RWPE2 (cell line): ENCODE measurements at regions not wholly inside any gene's neighbourhood (a gene's known extent, or its start where the extent isn't known, plus 50 kb on each side); places are given as distances from the start of the nearest gene placed in this dataset.

Experiments
- ATAC-seq: fragments of 200-7000 bp; cut with Tn5 transposase; 3 replicates; pipeline ENCODE4 v1.9.1; 2021; ENCODE audit warnings: low read depth
- DNase-seq: peaks from one replicate; pipeline ENCODE4 v3.0.0-alpha.2; 2020; ENCODE audit warnings: low spot score
- H3K27ac ChIP-seq: fragments of 450-650 bp; 2 replicates; pipeline ENCODE4 v1.5.1; 2017; ENCODE audit warnings: mild to moderate bottlenecking; ENCODE audit not compliant: poor library complexity, severe bottlenecking
- H3K27me3 ChIP-seq: fragments of 250-450 bp; sonication (Bioruptor Pico); 2 replicates; pipeline ENCODE4 v1.5.1; 2021; ENCODE audit warnings: mild to moderate bottlenecking, moderate library complexity; ENCODE audit not compliant: insufficient read depth, poor library complexity, severe bottlenecking
- H3K36me3 ChIP-seq: fragments of 250-450 bp; sonication (Bioruptor Pico); 2 replicates; pipeline ENCODE4 v1.5.1; 2020; ENCODE audit warnings: low read depth, mild to moderate bottlenecking, moderate library complexity
- H3K4me1 ChIP-seq: fragments of 250-450 bp; sonication (Bioruptor Pico); 2 replicates; pipeline ENCODE4 v1.5.1; 2021; ENCODE audit warnings: mild to moderate bottlenecking, moderate library complexity; ENCODE audit not compliant: insufficient read depth, poor library complexity, severe bottlenecking
- H3K4me3 ChIP-seq: fragments of 250-450 bp; sonication (Bioruptor Pico); 2 replicates; pipeline ENCODE4 v1.5.1; 2021; ENCODE audit warnings: mild to moderate bottlenecking, moderate library complexity; ENCODE audit not compliant: severe bottlenecking
- H3K9me3 ChIP-seq: fragments of 250-450 bp; sonication (Bioruptor Pico); 2 replicates; pipeline ENCODE4 v1.5.1; 2021; ENCODE audit warnings: mild to moderate bottlenecking, moderate library complexity; ENCODE audit not compliant: severe bottlenecking
- TF ChIP-seq, protein P1 (sequence below): fragments of 450-650 bp; IDR thresholded peaks from one replicate; pipeline ENCODE4 v1.5.1; 2017; ENCODE audit warnings: mild to moderate bottlenecking, moderate library complexity; ENCODE audit not compliant: poor library complexity, severe bottlenecking

DNA sequence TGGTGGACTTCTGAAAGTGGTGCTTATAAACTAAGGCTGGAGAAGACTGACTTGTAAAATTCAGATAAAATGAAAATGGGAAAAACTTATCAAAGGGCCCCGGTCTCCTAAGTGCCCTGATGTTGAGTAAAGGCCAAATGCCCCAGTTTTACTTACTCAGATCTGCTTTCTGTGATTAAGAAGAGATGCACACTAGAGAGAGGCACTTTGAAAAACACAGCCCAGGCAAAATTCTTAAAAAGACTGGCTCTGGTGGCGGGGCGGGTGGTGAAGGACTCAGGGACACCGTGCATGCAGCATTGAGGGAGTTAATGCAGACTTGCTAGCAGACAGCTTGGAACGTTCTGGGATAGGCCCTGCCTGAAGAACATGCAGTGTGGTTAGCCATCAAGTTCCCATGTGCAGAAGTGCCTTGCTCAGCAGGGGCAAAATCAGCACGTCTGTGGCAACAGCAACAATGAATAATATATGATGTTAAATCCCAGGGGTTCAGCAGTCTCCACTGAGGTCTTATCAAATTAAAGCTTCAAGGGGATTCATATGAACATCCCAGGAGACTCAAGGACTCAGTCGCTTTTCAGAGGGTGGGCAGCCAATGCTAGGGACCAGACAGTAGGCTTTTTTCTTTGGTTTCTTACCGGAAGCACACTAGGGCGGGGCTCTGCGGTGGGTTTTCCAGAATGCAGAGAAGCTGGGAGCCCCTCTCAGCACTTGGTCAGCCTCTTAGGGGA, 105.0 kb downstream of the DAD1 start:
- H3K27ac ChIP-seq, result no peak overlapping the region
- H3K9me3 ChIP-seq, result no peaks in the 10 kb centered on the region
- TF ChIP-seq, protein P1, sequence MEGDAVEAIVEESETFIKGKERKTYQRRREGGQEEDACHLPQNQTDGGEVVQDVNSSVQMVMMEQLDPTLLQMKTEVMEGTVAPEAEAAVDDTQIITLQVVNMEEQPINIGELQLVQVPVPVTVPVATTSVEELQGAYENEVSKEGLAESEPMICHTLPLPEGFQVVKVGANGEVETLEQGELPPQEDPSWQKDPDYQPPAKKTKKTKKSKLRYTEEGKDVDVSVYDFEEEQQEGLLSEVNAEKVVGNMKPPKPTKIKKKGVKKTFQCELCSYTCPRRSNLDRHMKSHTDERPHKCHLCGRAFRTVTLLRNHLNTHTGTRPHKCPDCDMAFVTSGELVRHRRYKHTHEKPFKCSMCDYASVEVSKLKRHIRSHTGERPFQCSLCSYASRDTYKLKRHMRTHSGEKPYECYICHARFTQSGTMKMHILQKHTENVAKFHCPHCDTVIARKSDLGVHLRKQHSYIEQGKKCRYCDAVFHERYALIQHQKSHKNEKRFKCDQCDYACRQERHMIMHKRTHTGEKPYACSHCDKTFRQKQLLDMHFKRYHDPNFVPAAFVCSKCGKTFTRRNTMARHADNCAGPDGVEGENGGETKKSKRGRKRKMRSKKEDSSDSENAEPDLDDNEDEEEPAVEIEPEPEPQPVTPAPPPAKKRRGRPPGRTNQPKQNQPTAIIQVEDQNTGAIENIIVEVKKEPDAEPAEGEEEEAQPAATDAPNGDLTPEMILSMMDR, result no peak
- DNase-seq (no peak), ATAC-seq (no peak)
- H3K4me3 ChIP-seq, result no peak overlapping the region
- H3K36me3 ChIP-seq, result no peaks in the 10 kb centered on the region
- H3K27me3 ChIP-seq, result no peaks in the 10 kb centered on the region
- H3K4me1 ChIP-seq, result no peaks in the 10 kb centered on the region

DNA sequence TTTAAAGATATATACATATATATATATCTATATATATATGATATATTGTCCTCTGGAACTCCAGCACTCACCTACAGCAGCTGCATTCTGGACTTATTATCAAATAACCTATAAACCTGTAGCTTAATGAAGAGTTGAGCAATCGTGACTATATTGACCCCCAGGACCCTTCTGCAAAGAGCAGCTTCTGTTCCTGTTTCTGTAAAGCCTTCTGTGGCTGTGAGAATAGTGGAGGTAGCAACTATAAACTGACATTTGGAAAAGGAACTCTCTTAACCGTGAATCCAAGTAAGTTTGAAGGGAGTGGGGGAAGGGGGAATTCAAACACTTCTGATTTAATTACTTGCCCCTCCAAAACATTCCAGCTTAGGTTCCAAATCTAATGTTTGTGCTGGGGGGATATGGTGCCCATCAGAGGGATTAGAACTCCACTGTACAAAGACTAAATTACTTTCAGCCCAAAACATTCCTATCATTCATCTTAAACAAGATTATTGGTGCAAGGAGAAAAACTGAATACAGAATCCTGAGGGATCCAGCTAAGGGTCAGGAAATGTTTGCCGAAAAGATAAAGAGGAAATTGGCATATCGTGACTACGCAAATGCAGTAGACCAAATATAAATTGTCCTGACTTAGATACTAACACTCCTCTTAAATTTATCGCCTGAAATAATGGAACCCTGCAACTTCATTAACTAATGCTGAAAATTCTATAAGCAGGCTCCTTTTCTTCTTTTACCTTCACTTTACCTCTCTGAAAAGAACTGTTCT, 106.1 kb downstream of the DAD1 start:
- no peaks in the 10 kb centered on the region for H3K27me3 ChIP-seq
- no peaks in the 10 kb centered on the region for H3K9me3 ChIP-seq
- no peak overlapping the region for H3K4me3 ChIP-seq
- no peak overlapping the region for H3K27ac ChIP-seq
- no peaks in the 10 kb centered on the region for H3K36me3 ChIP-seq
- no peaks in the 10 kb centered on the region for H3K4me1 ChIP-seq
- TF ChIP-seq, protein P1, result no peak
- ATAC-seq (no peak), DNase-seq (no peak)

DNA sequence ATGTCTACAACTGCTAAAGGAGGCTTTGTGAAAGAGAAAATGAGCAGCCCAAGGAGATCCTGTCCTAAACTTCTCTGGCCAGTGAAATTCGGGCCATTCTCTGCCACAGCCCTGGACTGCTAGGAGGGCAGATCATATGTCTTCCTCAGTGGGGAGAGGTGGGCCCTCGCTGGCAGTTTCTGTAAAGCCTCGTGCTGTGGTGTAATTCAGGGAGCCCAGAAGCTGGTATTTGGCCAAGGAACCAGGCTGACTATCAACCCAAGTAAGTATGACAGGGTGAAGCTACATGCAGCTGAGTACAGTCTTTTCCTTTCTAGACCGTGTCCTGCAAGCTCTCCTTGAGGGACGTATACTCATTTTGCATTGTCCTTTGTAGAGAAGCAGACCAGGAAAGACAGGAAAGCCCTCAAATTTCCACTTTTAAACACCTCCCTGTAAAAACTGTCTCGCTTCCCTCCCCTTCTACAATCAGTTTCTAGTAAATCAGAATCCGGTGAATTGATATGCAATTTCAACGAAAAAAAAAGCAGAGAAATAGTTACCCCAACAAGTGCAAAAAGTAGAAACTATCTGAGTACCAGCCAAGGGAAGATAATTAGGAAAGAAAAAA, 106.8 kb downstream of the DAD1 start:
- H3K27ac ChIP-seq, result no peak overlapping the region
- ATAC-seq (no peak), DNase-seq (no peak)
- H3K36me3 ChIP-seq, result no peaks in the 10 kb centered on the region
- H3K4me1 ChIP-seq, result no peaks in the 10 kb centered on the region
- TF ChIP-seq, protein P1, result no peak
- H3K4me3 ChIP-seq, result no peak overlapping the region
- H3K9me3 ChIP-seq, result no peaks in the 10 kb centered on the region
- no peaks in the 10 kb centered on the region for H3K27me3 ChIP-seq

DNA sequence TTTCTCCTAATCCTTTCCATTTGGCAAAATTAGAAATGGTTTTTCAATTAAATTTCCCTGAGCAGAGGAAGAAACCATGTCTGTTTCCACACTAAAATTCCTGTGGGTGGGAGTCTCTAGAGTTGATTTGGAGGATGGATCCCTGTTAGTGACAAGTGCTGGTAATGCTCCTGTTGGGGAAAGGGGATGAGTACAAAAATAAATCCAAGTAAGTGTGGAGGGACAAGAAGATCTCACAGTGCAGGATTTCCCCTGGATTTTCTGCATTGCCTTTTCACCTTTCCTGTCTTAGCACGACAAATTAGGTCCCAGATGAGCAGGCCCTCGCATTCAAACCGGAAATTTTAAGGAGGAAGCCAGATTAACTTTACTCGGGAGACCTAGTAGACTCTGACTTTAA, 107.5 kb downstream of the DAD1 start:
- no peak overlapping the region for H3K27ac ChIP-seq
- TF ChIP-seq, protein P1, result no peak
- DNase-seq (no peak), ATAC-seq (no peak)
- no peaks in the 10 kb centered on the region for H3K9me3 ChIP-seq
- no peaks in the 10 kb centered on the region for H3K27me3 ChIP-seq
- H3K4me3 ChIP-seq, result no peak overlapping the region
- no peaks in the 10 kb centered on the region for H3K4me1 ChIP-seq
- no peaks in the 10 kb centered on the region for H3K36me3 ChIP-seq
